ENCODE measurements at regions not wholly inside any gene's neighbourhood (a gene's known extent, or its start where the extent isn't known, plus 50 kb on each side); places are given as distances from the start of the nearest gene placed in this dataset.
A peak's percentile ranks its signal among the peaks of the same experiment; 100 is the strongest.

- no peak for TF ChIP-seq CTCF (IDR thresholded peaks at IDR 0.05; ENCODE audit: low read depth, low read length, missing control alignments)
- H3K4me3 ChIP-seq (ENCODE audit: low read depth, low read length) = no peak overlapping the region
- peak; percentile 22 for DNase-seq (ENCODE audit: low read depth)
Observed at GRCh38 chr6:166834049-166834448, 122.3 kb downstream of the RNASET2 start.

GRCh38 chr6:166830891-166831363 lies 125.4 kb downstream of the RNASET2 start:
- no peak overlapping the region for H3K4me3 ChIP-seq (ENCODE audit: low read depth, low read length)
- DNase-seq (ENCODE audit: low read depth) = no peak
- no peak for TF ChIP-seq CTCF (IDR thresholded peaks at IDR 0.05; ENCODE audit: low read depth, low read length, missing control alignments)

- TF ChIP-seq CTCF (IDR thresholded peaks at IDR 0.05; ENCODE audit: low read depth, low read length, missing control alignments) = no peak
- H3K4me3 ChIP-seq (ENCODE audit: low read depth, low read length) = no peak overlapping the region
- DNase-seq (ENCODE audit: low read depth) = peak; percentile 82
Observed at GRCh38 chr6:166830185-166830890, 126.0 kb downstream of the RNASET2 start.

GRCh38 chr6:166826264-166826663 lies 130.1 kb downstream of the RNASET2 start:
- no peak for DNase-seq (ENCODE audit: low read depth)
- no peak for TF ChIP-seq CTCF (IDR thresholded peaks at IDR 0.05; ENCODE audit: low read depth, low read length, missing control alignments)
- H3K4me3 ChIP-seq (ENCODE audit: low read depth, low read length) = no peak overlapping the region

- DNase-seq (ENCODE audit: low read depth) = no peak
- H3K4me3 ChIP-seq (ENCODE audit: low read depth, low read length) = no peak overlapping the region
- TF ChIP-seq CTCF (IDR thresholded peaks at IDR 0.05; ENCODE audit: low read depth, low read length, missing control alignments) = no peak
Observed at GRCh38 chr6:166825553-166826145, 130.7 kb downstream of the RNASET2 start.

- H3K4me3 ChIP-seq (ENCODE audit: low read depth, low read length) = no peak overlapping the region
- TF ChIP-seq CTCF (IDR thresholded peaks at IDR 0.05; ENCODE audit: low read depth, low read length, missing control alignments) = no peak
- no peak for DNase-seq (ENCODE audit: low read depth)
Observed at GRCh38 chr6:166824880-166825250, 131.5 kb downstream of the RNASET2 start.
